Mesendoderm (in vitro differentiated cells): ENCODE measurements at regions not wholly inside any gene's neighbourhood (a gene's known extent, or its start where the extent isn't known, plus 50 kb on each side); places are given as distances from the start of the nearest gene placed in this dataset.

Source experiments
- DNase-seq: peaks from one replicate; pipeline ENCODE4 v3.0.0; 2013
- H2AK5ac ChIP-seq: 2 replicates; pipeline ENCODE4 v1.6.1; 2013; ENCODE audit warnings: low read length, inconsistent platforms
- H2BK120ac ChIP-seq: 2 replicates; pipeline ENCODE4 v1.6.1; 2013; ENCODE audit warnings: low read depth, mild to moderate bottlenecking, low read length, moderate library complexity, mixed read lengths
- H2BK15ac ChIP-seq: replicated peaks from 2 replicates; pipeline ENCODE4 v1.6.1; 2013; ENCODE audit warnings: low read depth, mild to moderate bottlenecking, moderate library complexity
- H2BK5ac ChIP-seq: 2 replicates; pipeline ENCODE4 v1.6.1; 2013; ENCODE audit warnings: low read length, inconsistent platforms
- H3K18ac ChIP-seq: 2 replicates; pipeline ENCODE4 v1.6.1; 2013; ENCODE audit warnings: mild to moderate bottlenecking, low read length, mixed read lengths
- H3K23ac ChIP-seq: one replicate; pipeline ENCODE4 v1.6.1; 2013; ENCODE audit warnings: low read length
- H3K27ac ChIP-seq: 2 replicates; pipeline ENCODE4 v1.5.1; 2013; ENCODE audit warnings: low read depth, mild to moderate bottlenecking, inconsistent platforms, low read length, moderate library complexity
- H3K27me3 ChIP-seq: 2 replicates; pipeline ENCODE4 v1.6.1; 2013; ENCODE audit warnings: low read length, control low read depth, mild to moderate bottlenecking, inconsistent platforms; ENCODE audit not compliant: insufficient read depth, poor library complexity
- H3K36me3 ChIP-seq: 2 replicates; pipeline ENCODE4 v1.6.1; 2013; ENCODE audit warnings: low read length, inconsistent platforms; ENCODE audit not compliant: control insufficient read depth, insufficient read depth
- H3K4ac ChIP-seq: one replicate; pipeline ENCODE4 v1.6.1; 2013; ENCODE audit warnings: low read depth, mild to moderate bottlenecking, low read length, moderate library complexity
- H3K4me1 ChIP-seq: 2 replicates; pipeline ENCODE4 v1.6.1; 2013; ENCODE audit warnings: low read depth, low read length, inconsistent platforms; ENCODE audit not compliant: control insufficient read depth
- H3K4me2 ChIP-seq: 2 replicates; pipeline ENCODE4 v1.6.1; 2013; ENCODE audit warnings: low read length
- H3K4me3 ChIP-seq: 2 replicates; pipeline ENCODE4 v1.5.1; 2013; ENCODE audit warnings: mild to moderate bottlenecking, low read length
- H3K56ac ChIP-seq: one replicate; pipeline ENCODE4 v1.6.1; 2013; ENCODE audit warnings: low read length
- H3K79me1 ChIP-seq: 2 replicates; pipeline ENCODE4 v1.6.1; 2013; ENCODE audit warnings: low read length, inconsistent platforms
- H3K79me2 ChIP-seq: 2 replicates; pipeline ENCODE4 v1.6.1; 2013; ENCODE audit warnings: mild to moderate bottlenecking, low read length; ENCODE audit not compliant: control insufficient read depth, insufficient read depth
- H3K9ac ChIP-seq: 2 replicates; pipeline ENCODE4 v1.6.1; 2013; ENCODE audit warnings: low read length, inconsistent platforms
- H4K5ac ChIP-seq: one replicate; pipeline ENCODE4 v1.6.1; 2013; ENCODE audit warnings: low read length
- H4K8ac ChIP-seq: one replicate; pipeline ENCODE4 v1.6.1; 2013; ENCODE audit warnings: low read depth, mild to moderate bottlenecking, control low read depth, low read length, moderate library complexity
- WGBS: extraction: QIAGEN DNeasy Blood & Tissue Kit; methylation state at CpG from one replicate; pipeline ENCODE4 v1.1.7; 2013; ENCODE audit warnings: low lambda C conversion rate, missing lambda C conversion rate; ENCODE audit not compliant: insufficient coverage; ENCODE audit errors: extremely low coverage; 5-methylcytosine and 5-hydroxymethylcytosine counted together

DNA sequence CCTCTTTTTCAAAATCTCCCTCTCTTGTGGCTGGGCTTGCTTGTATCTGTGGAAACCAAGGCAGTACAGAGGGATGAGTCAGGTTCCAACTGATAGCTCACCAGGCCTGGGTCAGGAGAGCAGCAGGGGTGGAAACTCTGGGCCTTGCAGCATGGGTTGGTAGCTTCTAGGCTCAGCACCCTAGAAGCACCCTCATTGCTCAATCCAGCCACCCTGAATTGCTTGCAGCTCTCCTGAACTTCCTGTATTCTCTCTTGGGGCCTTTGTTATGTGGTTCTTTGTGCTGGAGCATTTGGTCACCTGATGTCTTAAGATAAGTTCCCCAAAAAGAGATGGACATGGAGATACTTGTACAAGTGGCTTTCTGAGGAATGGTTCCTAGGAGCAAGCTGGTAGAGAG is 169.4 kb downstream of the IRX5 start:
- no peak overlapping the region for H2BK5ac ChIP-seq
- no peak overlapping the region for H4K8ac ChIP-seq
- no peaks in the 10 kb centered on the region for H3K4me1 ChIP-seq
- no peaks in the 10 kb centered on the region for H3K27me3 ChIP-seq
- no peak overlapping the region for H2BK15ac ChIP-seq
- H3K4me3 ChIP-seq: no peak overlapping the region
- H3K27ac ChIP-seq: no peak overlapping the region
- no peak overlapping the region for H2AK5ac ChIP-seq
- no peak overlapping the region for H3K4ac ChIP-seq
- H3K79me1 ChIP-seq: no peaks in the 10 kb centered on the region
- no peaks in the 10 kb centered on the region for H3K79me2 ChIP-seq
- no peak overlapping the region for H3K23ac ChIP-seq
- H3K36me3 ChIP-seq: no peaks in the 10 kb centered on the region
- H3K56ac ChIP-seq: no peak overlapping the region
- H3K9ac ChIP-seq: no peak overlapping the region
- no peak overlapping the region for H4K5ac ChIP-seq
- no peak overlapping the region for H3K18ac ChIP-seq
- H3K4me2 ChIP-seq: no peak overlapping the region
- no peak for DNase-seq
- H2BK120ac ChIP-seq: no peak overlapping the region

DNA sequence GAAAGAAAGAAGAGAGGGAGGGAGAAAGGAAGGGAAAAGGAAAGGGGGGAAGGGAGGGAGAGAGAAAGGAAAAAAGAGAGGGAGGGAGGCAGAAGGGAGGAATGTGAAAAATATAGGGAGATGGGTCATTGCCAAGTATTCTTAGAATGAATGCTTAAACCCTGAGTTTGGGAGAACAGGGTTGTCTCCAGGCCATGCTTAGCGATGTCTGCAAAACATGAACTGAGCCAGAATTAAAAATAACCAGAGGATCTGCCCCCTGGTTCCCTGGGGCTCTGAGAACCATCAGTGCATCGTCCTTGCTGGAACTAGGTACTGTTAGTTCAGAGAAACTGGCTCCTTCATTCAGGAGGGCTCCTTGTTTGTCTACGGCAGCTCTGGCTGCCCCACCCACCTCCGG is 170.4 kb downstream of the IRX5 start:
- Histone ChIP-seq H2BK120ac (no peak overlapping the region), H2BK15ac (no peak overlapping the region), H3K9ac (no peak overlapping the region), H3K4me1 (no peaks in the 10 kb centered on the region), H3K79me1 (no peaks in the 10 kb centered on the region), H3K56ac (no peak overlapping the region), H2BK5ac (no peak overlapping the region), H3K36me3 (no peaks in the 10 kb centered on the region), H4K8ac (no peak overlapping the region), H3K18ac (no peak overlapping the region), H3K79me2 (no peaks in the 10 kb centered on the region), H3K4me3 (no peak overlapping the region), H4K5ac (no peak overlapping the region), H3K4ac (no peak overlapping the region), H3K27me3 (no peaks in the 10 kb centered on the region), H3K27ac (no peak overlapping the region), H3K4me2 (no peak overlapping the region), H2AK5ac (no peak overlapping the region), H3K23ac (no peak overlapping the region)
- WGBS: no CpG with 5 or more reads among the region's 4 CpGs
- no peak for DNase-seq

DNA sequence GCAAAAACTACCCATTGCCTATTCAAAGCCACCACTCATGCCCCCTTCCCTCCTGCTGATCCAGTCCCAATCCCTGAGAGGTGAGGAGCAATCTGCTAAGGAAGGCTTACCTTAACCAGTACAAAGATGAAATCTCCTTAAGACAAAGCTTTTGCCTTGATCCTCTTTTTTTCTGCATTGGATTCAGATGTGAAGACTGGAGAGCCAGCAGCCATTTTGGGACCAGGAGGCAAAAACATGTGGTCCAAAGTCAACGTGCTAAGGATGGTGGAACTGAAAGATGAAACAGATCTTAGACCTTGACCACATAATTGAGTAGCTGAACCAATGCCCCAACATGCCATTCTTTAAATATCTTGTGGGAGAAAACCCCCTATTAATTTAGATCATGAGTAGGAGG is 171.4 kb downstream of the IRX5 start:
- H3K18ac ChIP-seq: no peak overlapping the region
- no peak overlapping the region for H3K23ac ChIP-seq
- no peak overlapping the region for H3K4ac ChIP-seq
- no peaks in the 10 kb centered on the region for H3K79me1 ChIP-seq
- no peak overlapping the region for H2AK5ac ChIP-seq
- no peaks in the 10 kb centered on the region for H3K79me2 ChIP-seq
- no peak for DNase-seq
- no peak overlapping the region for H4K8ac ChIP-seq
- no peak overlapping the region for H2BK5ac ChIP-seq
- H4K5ac ChIP-seq: no peak overlapping the region
- H2BK120ac ChIP-seq: no peak overlapping the region
- no peaks in the 10 kb centered on the region for H3K36me3 ChIP-seq
- H3K27ac ChIP-seq: no peak overlapping the region
- H3K27me3 ChIP-seq: no peaks in the 10 kb centered on the region
- WGBS: no CpG with 5 or more reads among the region's 1 CpG
- no peak overlapping the region for H3K9ac ChIP-seq
- no peak overlapping the region for H3K4me2 ChIP-seq
- H3K56ac ChIP-seq: no peak overlapping the region
- H2BK15ac ChIP-seq: no peak overlapping the region
- no peaks in the 10 kb centered on the region for H3K4me1 ChIP-seq
- H3K4me3 ChIP-seq: no peak overlapping the region

DNA sequence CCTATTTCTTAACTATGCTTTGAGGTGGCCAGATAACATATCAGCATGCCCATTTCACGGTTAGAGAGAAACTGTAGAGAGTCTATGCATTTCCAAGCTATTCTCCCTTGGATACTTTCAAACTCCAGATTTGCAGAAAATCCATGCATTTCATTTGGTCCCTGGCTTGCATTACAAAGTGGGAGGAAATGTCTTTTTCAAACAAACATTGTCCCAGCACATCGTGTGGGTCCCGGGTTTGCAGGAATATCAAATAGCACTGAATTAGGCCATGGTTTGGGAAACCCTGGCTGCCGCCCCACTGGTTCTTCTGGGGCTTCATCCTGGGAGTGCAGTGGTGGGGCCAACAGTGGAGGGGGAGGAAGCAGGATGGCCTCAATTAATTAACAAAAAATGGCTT is 171.9 kb downstream of the IRX5 start:
- H3K9ac ChIP-seq: no peak overlapping the region
- no peak overlapping the region for H3K23ac ChIP-seq
- H3K36me3 ChIP-seq: no peaks in the 10 kb centered on the region
- H2BK15ac ChIP-seq: no peak overlapping the region
- H3K79me2 ChIP-seq: no peaks in the 10 kb centered on the region
- H3K4ac ChIP-seq: no peak overlapping the region
- no peak overlapping the region for H4K8ac ChIP-seq
- H3K27ac ChIP-seq: no peak overlapping the region
- H3K4me1 ChIP-seq: no peaks in the 10 kb centered on the region
- H3K4me3 ChIP-seq: no peak overlapping the region
- H3K18ac ChIP-seq: no peak overlapping the region
- H3K27me3 ChIP-seq: no peaks in the 10 kb centered on the region
- WGBS: no CpG with 5 or more reads among the region's 4 CpGs
- H3K56ac ChIP-seq: no peak overlapping the region
- no peak overlapping the region for H2BK120ac ChIP-seq
- no peak overlapping the region for H4K5ac ChIP-seq
- no peak overlapping the region for H2BK5ac ChIP-seq
- no peak for DNase-seq
- no peaks in the 10 kb centered on the region for H3K79me1 ChIP-seq
- no peak overlapping the region for H3K4me2 ChIP-seq
- no peak overlapping the region for H2AK5ac ChIP-seq

DNA sequence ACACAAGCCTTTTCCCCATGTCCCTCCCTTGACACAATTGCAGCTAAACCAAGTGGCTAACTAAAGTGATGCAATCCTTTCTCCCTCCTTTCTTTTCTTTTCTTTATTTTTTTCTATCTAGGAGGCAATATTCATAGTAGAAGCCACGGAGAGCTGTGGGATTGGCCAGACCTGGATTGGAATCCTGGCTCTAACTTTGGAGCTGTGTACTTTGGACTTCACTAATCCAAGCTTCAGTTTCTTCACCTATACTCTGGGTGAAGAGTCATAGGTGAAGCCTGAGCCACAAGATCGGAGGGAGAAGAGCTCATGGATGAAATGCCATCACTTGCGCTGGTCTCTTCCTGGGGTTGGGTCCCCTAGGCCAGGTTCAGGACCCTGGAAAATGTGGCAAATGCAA is 177.2 kb downstream of the IRX5 start:
- WGBS: no CpG with 5 or more reads among the region's 3 CpGs
- Histone ChIP-seq H2BK120ac (no peak overlapping the region), H3K4me2 (no peak overlapping the region)

DNA sequence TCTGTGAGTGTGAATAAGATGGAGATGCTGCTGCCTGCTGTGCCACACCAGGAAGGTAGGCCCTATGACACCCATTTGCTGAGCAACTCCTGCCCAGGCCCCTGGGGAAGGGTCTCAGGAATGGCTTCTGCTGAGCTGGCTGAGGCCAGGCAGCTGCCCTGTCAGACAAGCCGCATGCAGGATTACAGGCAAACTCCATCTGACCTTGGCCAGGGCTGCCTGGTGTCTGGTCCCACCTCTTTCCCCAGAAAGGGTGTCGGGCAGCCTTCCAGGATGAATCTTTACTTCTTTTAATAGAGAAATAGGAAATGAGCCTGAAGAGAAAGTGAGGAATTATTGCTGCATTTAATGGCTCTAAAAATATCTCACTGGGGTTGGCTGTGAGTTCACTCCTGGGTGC is 182.5 kb downstream of the IRX5 start:
- H3K36me3 ChIP-seq: no peaks in the 10 kb centered on the region
- no peak overlapping the region for H2BK5ac ChIP-seq
- no peak overlapping the region for H3K4me3 ChIP-seq
- no peak overlapping the region for H4K5ac ChIP-seq
- H2AK5ac ChIP-seq: no peak overlapping the region
- no peaks in the 10 kb centered on the region for H3K4me1 ChIP-seq
- no peaks in the 10 kb centered on the region for H3K79me1 ChIP-seq
- H3K23ac ChIP-seq: no peak overlapping the region
- no peak overlapping the region for H4K8ac ChIP-seq
- no peak overlapping the region for H3K4ac ChIP-seq
- no peak for DNase-seq
- H3K79me2 ChIP-seq: no peaks in the 10 kb centered on the region
- no peak overlapping the region for H2BK15ac ChIP-seq
- no peak overlapping the region for H3K4me2 ChIP-seq
- H3K27ac ChIP-seq: no peak overlapping the region
- H3K56ac ChIP-seq: no peak overlapping the region
- no peak overlapping the region for H2BK120ac ChIP-seq
- H3K9ac ChIP-seq: no peak overlapping the region
- H3K27me3 ChIP-seq: no peaks in the 10 kb centered on the region
- H3K18ac ChIP-seq: no peak overlapping the region
- no CpG with 5 or more reads among the region's 2 CpGs for WGBS

More for the DNA sequence above, 177.2 kb downstream of the IRX5 start:
- no peak overlapping the region for H2BK15ac ChIP-seq
- no peak overlapping the region for H3K4me3 ChIP-seq
- no peak overlapping the region for H3K23ac ChIP-seq
- no peaks in the 10 kb centered on the region for H3K27me3 ChIP-seq
- H3K4me1 ChIP-seq: no peaks in the 10 kb centered on the region
- H3K79me1 ChIP-seq: no peaks in the 10 kb centered on the region
- DNase-seq: no peak
- no peak overlapping the region for H3K4ac ChIP-seq
- H3K27ac ChIP-seq: no peak overlapping the region
- H3K36me3 ChIP-seq: no peaks in the 10 kb centered on the region
- H2BK5ac ChIP-seq: no peak overlapping the region
- H3K79me2 ChIP-seq: no peaks in the 10 kb centered on the region
- H4K8ac ChIP-seq: no peak overlapping the region
- no peak overlapping the region for H3K18ac ChIP-seq
- H3K9ac ChIP-seq: no peak overlapping the region
- H2AK5ac ChIP-seq: no peak overlapping the region
- no peak overlapping the region for H3K56ac ChIP-seq
- H4K5ac ChIP-seq: no peak overlapping the region
